ENCODE measurements at regions not wholly inside any gene's neighbourhood (a gene's known extent, or its start where the extent isn't known, plus 50 kb on each side); places are given as distances from the start of the nearest gene placed in this dataset.

DNA sequence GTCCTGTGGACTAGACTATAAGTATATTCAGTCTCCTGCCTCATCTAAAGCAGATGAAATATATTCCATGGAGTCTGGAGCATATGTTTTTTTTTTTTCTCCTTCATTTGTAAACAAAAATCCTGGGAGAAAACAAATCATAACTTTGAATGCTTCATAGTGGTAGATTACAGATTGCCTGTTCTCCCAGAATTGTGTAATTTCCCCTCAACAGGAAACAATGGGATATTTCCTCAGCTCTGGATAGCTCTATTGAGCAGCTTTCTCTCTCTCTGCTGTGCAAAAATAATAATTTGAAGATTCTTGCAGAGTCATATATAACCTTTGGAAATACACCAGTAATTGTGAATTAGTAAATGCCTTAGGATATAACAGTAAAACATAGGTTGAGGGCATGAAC is 1406.6 kb upstream of the ACVR2A start:
- no peak for TF ChIP-seq TCF7L2 (IDR thresholded peaks at IDR 0.05; ENCODE audit: low read depth, low read length)
- TF ChIP-seq, protein P1, sequence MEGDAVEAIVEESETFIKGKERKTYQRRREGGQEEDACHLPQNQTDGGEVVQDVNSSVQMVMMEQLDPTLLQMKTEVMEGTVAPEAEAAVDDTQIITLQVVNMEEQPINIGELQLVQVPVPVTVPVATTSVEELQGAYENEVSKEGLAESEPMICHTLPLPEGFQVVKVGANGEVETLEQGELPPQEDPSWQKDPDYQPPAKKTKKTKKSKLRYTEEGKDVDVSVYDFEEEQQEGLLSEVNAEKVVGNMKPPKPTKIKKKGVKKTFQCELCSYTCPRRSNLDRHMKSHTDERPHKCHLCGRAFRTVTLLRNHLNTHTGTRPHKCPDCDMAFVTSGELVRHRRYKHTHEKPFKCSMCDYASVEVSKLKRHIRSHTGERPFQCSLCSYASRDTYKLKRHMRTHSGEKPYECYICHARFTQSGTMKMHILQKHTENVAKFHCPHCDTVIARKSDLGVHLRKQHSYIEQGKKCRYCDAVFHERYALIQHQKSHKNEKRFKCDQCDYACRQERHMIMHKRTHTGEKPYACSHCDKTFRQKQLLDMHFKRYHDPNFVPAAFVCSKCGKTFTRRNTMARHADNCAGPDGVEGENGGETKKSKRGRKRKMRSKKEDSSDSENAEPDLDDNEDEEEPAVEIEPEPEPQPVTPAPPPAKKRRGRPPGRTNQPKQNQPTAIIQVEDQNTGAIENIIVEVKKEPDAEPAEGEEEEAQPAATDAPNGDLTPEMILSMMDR (IDR thresholded peaks at IDR 0.05) = no peak
- no peak for TF ChIP-seq POLR2AphosphoS5 (IDR thresholded peaks at IDR 0.05; ENCODE audit: low read depth, low read length)
- TF ChIP-seq, protein P2, sequence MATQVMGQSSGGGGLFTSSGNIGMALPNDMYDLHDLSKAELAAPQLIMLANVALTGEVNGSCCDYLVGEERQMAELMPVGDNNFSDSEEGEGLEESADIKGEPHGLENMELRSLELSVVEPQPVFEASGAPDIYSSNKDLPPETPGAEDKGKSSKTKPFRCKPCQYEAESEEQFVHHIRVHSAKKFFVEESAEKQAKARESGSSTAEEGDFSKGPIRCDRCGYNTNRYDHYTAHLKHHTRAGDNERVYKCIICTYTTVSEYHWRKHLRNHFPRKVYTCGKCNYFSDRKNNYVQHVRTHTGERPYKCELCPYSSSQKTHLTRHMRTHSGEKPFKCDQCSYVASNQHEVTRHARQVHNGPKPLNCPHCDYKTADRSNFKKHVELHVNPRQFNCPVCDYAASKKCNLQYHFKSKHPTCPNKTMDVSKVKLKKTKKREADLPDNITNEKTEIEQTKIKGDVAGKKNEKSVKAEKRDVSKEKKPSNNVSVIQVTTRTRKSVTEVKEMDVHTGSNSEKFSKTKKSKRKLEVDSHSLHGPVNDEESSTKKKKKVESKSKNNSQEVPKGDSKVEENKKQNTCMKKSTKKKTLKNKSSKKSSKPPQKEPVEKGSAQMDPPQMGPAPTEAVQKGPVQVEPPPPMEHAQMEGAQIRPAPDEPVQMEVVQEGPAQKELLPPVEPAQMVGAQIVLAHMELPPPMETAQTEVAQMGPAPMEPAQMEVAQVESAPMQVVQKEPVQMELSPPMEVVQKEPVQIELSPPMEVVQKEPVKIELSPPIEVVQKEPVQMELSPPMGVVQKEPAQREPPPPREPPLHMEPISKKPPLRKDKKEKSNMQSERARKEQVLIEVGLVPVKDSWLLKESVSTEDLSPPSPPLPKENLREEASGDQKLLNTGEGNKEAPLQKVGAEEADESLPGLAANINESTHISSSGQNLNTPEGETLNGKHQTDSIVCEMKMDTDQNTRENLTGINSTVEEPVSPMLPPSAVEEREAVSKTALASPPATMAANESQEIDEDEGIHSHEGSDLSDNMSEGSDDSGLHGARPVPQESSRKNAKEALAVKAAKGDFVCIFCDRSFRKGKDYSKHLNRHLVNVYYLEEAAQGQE (IDR thresholded peaks at IDR 0.05; ENCODE audit: insufficient read depth in 1 of 2, low read depth in 2 of 2, low read length in 1 of 2) = no peak
- TF ChIP-seq SIN3A (IDR thresholded peaks at IDR 0.05; ENCODE audit: borderline replicate concordance, insufficient read depth, low read depth, low read length) = no peak
